ENCODE measurements at regions not wholly inside any gene's neighbourhood (a gene's known extent, or its start where the extent isn't known, plus 50 kb on each side); places are given as distances from the start of the nearest gene placed in this dataset.
"Not testable (repeated sequence)": the region's sequence is repeated elsewhere in the genome, so short reads cannot be mapped to it uniquely, and the experiment has no call there.

- DNase-seq, result no peak
- peaks cover 12% of the 10 kb centered on the region for H3K9me3 Mint-ChIP-seq
- H3K4me3 Mint-ChIP-seq, result no peak overlapping the region
- intact Hi-C loops (cut with micrococcal nuclease), result loop anchor here (10.0 kb wide), 1 partner anchor 65 kb away; no protein-coding TSS in a partner anchor
- H3K36me3 Mint-ChIP-seq, result no peaks in the 10 kb centered on the region
- CTCF ChIA-PET, result interaction anchor here (1.5 kb wide), 1 partner anchor 29 kb away, joined by 5 read pairs; no protein-coding TSS in a partner anchor
- H3K27ac Mint-ChIP-seq, result no peak overlapping the region
- peaks cover 13% of the 10 kb centered on the region for H3K4me1 Mint-ChIP-seq (ENCODE audit: low read depth)
- no peaks in the 10 kb centered on the region for H3K27me3 Mint-ChIP-seq
- POLR2A ChIA-PET, result no interaction called here
These were observed 108.7 kb downstream of the ERMARD start for GRCh38 chr6:169859978-169860703.

- ChIA-PET CTCF (interaction anchor here (1.5 kb wide), 1 partner anchor 28 kb away, joined by 5 read pairs; no protein-coding TSS in a partner anchor), POLR2A (no interaction called here)
- H3K36me3 Mint-ChIP-seq, result no peaks in the 10 kb centered on the region
- DNase-seq, result no peak
- peaks cover 10% of the 10 kb centered on the region for H3K4me1 Mint-ChIP-seq (ENCODE audit: low read depth)
- no peaks in the 10 kb centered on the region for H3K27me3 Mint-ChIP-seq
- no peak overlapping the region for H3K27ac Mint-ChIP-seq
- intact Hi-C loops (cut with micrococcal nuclease), result no loop called here
- H3K4me3 Mint-ChIP-seq, result no peak overlapping the region
- H3K9me3 Mint-ChIP-seq, result peaks cover 12% of the 10 kb centered on the region
These were observed 108.1 kb downstream of the ERMARD start for GRCh38 chr6:169859401-169859977.

- no peak for DNase-seq
- Mint-ChIP-seq H3K36me3 (no peaks in the 10 kb centered on the region), H3K27me3 (no peaks in the 10 kb centered on the region), H3K4me1 (ENCODE audit: low read depth) (peaks cover 10% of the 10 kb centered on the region), H3K27ac (no peak overlapping the region), H3K9me3 (peaks cover 12% of the 10 kb centered on the region), H3K4me3 (no peak overlapping the region)
- ChIA-PET CTCF (no interaction called here), POLR2A (no interaction called here)
- intact Hi-C loops (cut with micrococcal nuclease), result no loop called here
These were observed 107.5 kb downstream of the ERMARD start for GRCh38 chr6:169858935-169859351.

GRCh38 chr6:169858293-169858934 is 107.0 kb downstream of the ERMARD start:
- Mint-ChIP-seq H3K9me3 (peaks cover 10% of the 10 kb centered on the region), H3K27me3 (no peaks in the 10 kb centered on the region), H3K27ac (no peak overlapping the region), H3K36me3 (no peaks in the 10 kb centered on the region), H3K4me1 (ENCODE audit: low read depth) (peaks cover 10% of the 10 kb centered on the region), H3K4me3 (no peak overlapping the region)
- ChIA-PET CTCF (no interaction called here), POLR2A (no interaction called here)
- intact Hi-C loops (cut with micrococcal nuclease), result no loop called here
- no peak for DNase-seq

GRCh38 chr6:169857343-169858292 is 106.2 kb downstream of the ERMARD start:
- no peaks in the 10 kb centered on the region for H3K36me3 Mint-ChIP-seq
- H3K27me3 Mint-ChIP-seq, result no peaks in the 10 kb centered on the region
- CTCF ChIA-PET, result no interaction called here
- peaks cover 10% of the 10 kb centered on the region for H3K4me1 Mint-ChIP-seq (ENCODE audit: low read depth)
- H3K9me3 Mint-ChIP-seq, result peaks cover 15% of the 10 kb centered on the region
- POLR2A ChIA-PET, result no interaction called here
- DNase-seq, result no peak
- H3K4me3 Mint-ChIP-seq, result no peak overlapping the region
- intact Hi-C loops (cut with micrococcal nuclease), result no loop called here
- H3K27ac Mint-ChIP-seq, result no peak overlapping the region

GRCh38 chr6:169856442-169857342 is 105.3 kb downstream of the ERMARD start:
- peaks cover 10% of the 10 kb centered on the region for H3K4me1 Mint-ChIP-seq (ENCODE audit: low read depth)
- POLR2A ChIA-PET, result not testable (repeated sequence)

GRCh38 chr6:169854813-169855212 is 103.4 kb downstream of the ERMARD start:
- intact Hi-C loops (cut with micrococcal nuclease), result no loop called here
- Mint-ChIP-seq H3K9me3 (peaks cover 15% of the 10 kb centered on the region), H3K4me1 (ENCODE audit: low read depth) (no peaks in the 10 kb centered on the region), H3K4me3 (no peak overlapping the region), H3K36me3 (no peaks in the 10 kb centered on the region), H3K27me3 (no peaks in the 10 kb centered on the region), H3K27ac (no peak overlapping the region)
- ChIA-PET POLR2A (no interaction called here), CTCF (no interaction called here)
- DNase-seq, result no peak

More at GRCh38 chr6:169856442-169857342, 105.3 kb downstream of the ERMARD start:
- DNase-seq; intact Hi-C loops (cut with micrococcal nuclease); H3K36me3 Mint-ChIP-seq; CTCF ChIA-PET; H3K27ac Mint-ChIP-seq; H3K27me3 Mint-ChIP-seq; H3K4me3 Mint-ChIP-seq: not testable (repeated sequence)
- H3K9me3 Mint-ChIP-seq, result peaks cover 15% of the 10 kb centered on the region

GRCh38 chr6:169854083-169854725 is 102.8 kb downstream of the ERMARD start:
- Mint-ChIP-seq H3K36me3 (no peaks in the 10 kb centered on the region), H3K27me3 (no peaks in the 10 kb centered on the region), H3K4me1 (ENCODE audit: low read depth) (no peaks in the 10 kb centered on the region), H3K9me3 (peaks cover 15% of the 10 kb centered on the region), H3K27ac (no peak overlapping the region), H3K4me3 (no peak overlapping the region)
- DNase-seq, result no peak
- ChIA-PET CTCF (interaction anchor here (1.0 kb wide), 1 partner anchor 64 kb away, joined by 3 read pairs; no protein-coding TSS in a partner anchor), POLR2A (no interaction called here)
- intact Hi-C loops (cut with micrococcal nuclease), result no loop called here

GRCh38 chr6:169853196-169854082 is 102.0 kb downstream of the ERMARD start:
- Mint-ChIP-seq H3K4me3 (no peak overlapping the region), H3K36me3 (no peaks in the 10 kb centered on the region), H3K27ac (no peak overlapping the region), H3K27me3 (no peaks in the 10 kb centered on the region), H3K4me1 (ENCODE audit: low read depth) (no peaks in the 10 kb centered on the region), H3K9me3 (peaks cover 15% of the 10 kb centered on the region)
- no peak for DNase-seq
- POLR2A ChIA-PET, result no interaction called here
- intact Hi-C loops (cut with micrococcal nuclease), result no loop called here
- CTCF ChIA-PET, result interaction anchor here (1.0 kb wide), 1 partner anchor 64 kb away, joined by 3 read pairs; no protein-coding TSS in a partner anchor

GRCh38 chr6:169852504-169853195 is 101.2 kb downstream of the ERMARD start:
- Mint-ChIP-seq H3K4me3 (no peak overlapping the region), H3K27me3 (no peaks in the 10 kb centered on the region), H3K9me3 (peaks cover 13% of the 10 kb centered on the region), H3K27ac (no peak overlapping the region), H3K4me1 (ENCODE audit: low read depth) (no peaks in the 10 kb centered on the region), H3K36me3 (no peaks in the 10 kb centered on the region)
- DNase-seq, result no peak
- ChIA-PET POLR2A (no interaction called here), CTCF (interaction anchor here (1.4 kb wide), 1 partner anchor 21 kb away, joined by 5 read pairs; no protein-coding TSS in a partner anchor)
- intact Hi-C loops (cut with micrococcal nuclease), result no loop called here
